LNCaP clone FGC (cell line): ENCODE measurements at regions not wholly inside any gene's neighbourhood (a gene's known extent, or its start where the extent isn't known, plus 50 kb on each side); places are given as distances from the start of the nearest gene placed in this dataset.

Experiments used
- DNase-seq: peaks from one replicate; pipeline ENCODE4 v3.0.0-alpha.2; 2011; ENCODE audit warnings: low read depth
- H3K4me3 ChIP-seq: 2 replicates; pipeline ENCODE4 v1.5.1; 2011; ENCODE audit warnings: mild to moderate bottlenecking, low read depth, low read length, control low read depth
- CTCF ChIP-seq: IDR thresholded peaks from 2 replicates; pipeline ENCODE4 v1.5.1; 2012; ENCODE audit warnings: mild to moderate bottlenecking; ENCODE audit not compliant: control insufficient read depth, insufficient read depth; ENCODE audit errors: extremely low read depth

GRCh38 chr10:24046060-24046459 lies 162.9 kb upstream of the KIAA1217 start:
- no peak for DNase-seq
- no peak for TF ChIP-seq CTCF
- H3K4me3 ChIP-seq, result no peak overlapping the region

- DNase-seq, result no peak
- H3K4me3 ChIP-seq, result no peak overlapping the region
- TF ChIP-seq CTCF, result no peak
Observed at GRCh38 chr10:24047176-24047575, 161.8 kb upstream of the KIAA1217 start.

- no peak for DNase-seq
- TF ChIP-seq CTCF, result no peak
- no peak overlapping the region for H3K4me3 ChIP-seq
Observed at GRCh38 chr10:24054421-24054820, 154.5 kb upstream of the KIAA1217 start.

- no peak for TF ChIP-seq CTCF
- no peak for DNase-seq
Observed at GRCh38 chr10:24080207-24080606, 128.7 kb upstream of the KIAA1217 start.

GRCh38 chr10:24086296-24087086 lies 122.4 kb upstream of the KIAA1217 start:
- DNase-seq, result no peak
- no peak overlapping the region for H3K4me3 ChIP-seq
- no peak for TF ChIP-seq CTCF

More at GRCh38 chr10:24080207-24080606, 128.7 kb upstream of the KIAA1217 start:
- no peak overlapping the region for H3K4me3 ChIP-seq

GRCh38 chr10:24091256-24091655 lies 117.7 kb upstream of the KIAA1217 start:
- TF ChIP-seq CTCF, result no peak
- DNase-seq, result no peak
- no peak overlapping the region for H3K4me3 ChIP-seq

- H3K4me3 ChIP-seq, result no peak overlapping the region
- no peak for DNase-seq
- TF ChIP-seq CTCF, result no peak
Observed at GRCh38 chr10:24096281-24096680, 112.7 kb upstream of the KIAA1217 start.
